HepG2 (cell line): ENCODE measurements at regions not wholly inside any gene's neighbourhood (a gene's known extent, or its start where the extent isn't known, plus 50 kb on each side); places are given as distances from the start of the nearest gene placed in this dataset.

Source experiments
- ATAC-seq: fragments of 200-7000 bp; cut with Tn5 transposase; 3 replicates; pipeline ENCODE4 v1.9.1; 2020; ENCODE audit warnings: mild to moderate bottlenecking, moderate library complexity
- BruUV-seq: library from RNA; stranded (reverse); fragments of 400-500 nt; replicated peaks from 2 replicates; lab custom pipeline; 2021; lab: Mats Ljungman, UMichigan
- CTCF ChIA-PET: fragments of 300-600 bp; formaldehyde crosslinking; extraction: SDS; loops from one replicate; lab custom pipeline; 2021; ENCODE audit warnings: low total read pairs, inconsistent platforms, low intra/inter-chr PET ratio; lab: Yijun Ruan, JAX
- POLR2A ChIA-PET: fragments of 350-600 bp; sonication (Branson Sonifier 250); formaldehyde crosslinking; loops from one replicate; lab custom pipeline; 2020; ENCODE audit warnings: antibody characterized with exemption, inconsistent platforms; lab: Yijun Ruan, JAX
- DNase-seq: peaks from one replicate; pipeline ENCODE4 v3.0.0-alpha.2; 2015; ENCODE audit warnings: low spot score
- FAIRE-seq: peaks from 3 replicates; lab custom pipeline; 2011; peaks lifted over from hg19 to GRCh38; lab: Jason Lieb, UNC
- H2AFZ ChIP-seq: one replicate; pipeline ENCODE4 v1.6.1; 2011; ENCODE audit warnings: low read length, inconsistent platforms
- H3K27ac ChIP-seq: fragments of 300-600 bp; 3 replicates; pipeline ENCODE4 v1.8.0; 2011; ENCODE audit warnings: mixed run types, mild to moderate bottlenecking, mixed read lengths, low read length, inconsistent platforms; ENCODE audit not compliant: insufficient read depth; ENCODE audit errors: extremely low read length
- H3K27me3 ChIP-seq, 2 experiments: fragments of 200-600 bp in 1 of 2; 2 replicates in 1 of 2; 3 replicates in 1 of 2; pipeline versions ENCODE4 v1.6.0 to v1.8.0; 2011; ENCODE audit warnings: low read length in 2 of 2, mild to moderate bottlenecking in 2 of 2, moderate library complexity in 2 of 2, inconsistent platforms in 1 of 2; ENCODE audit not compliant: insufficient read depth in 2 of 2, control insufficient read depth in 1 of 2
- H3K36me3 ChIP-seq, 2 experiments: fragments of 200-600 bp in 1 of 2; replicated peaks in 1 of 2; 2 replicates in 1 of 2; 3 replicates in 1 of 2; pipeline versions ENCODE4 v1.5.1 to v1.8.0; 2011; ENCODE audit warnings: low read length in 2 of 2, inconsistent platforms in 1 of 2; ENCODE audit not compliant: insufficient read depth in 2 of 2, control insufficient read depth in 1 of 2
- H3K4me1 ChIP-seq: 2 replicates; pipeline ENCODE4 v1.5.1; 2012; ENCODE audit warnings: low read length, inconsistent platforms; ENCODE audit not compliant: insufficient read depth
- H3K4me2 ChIP-seq: 2 replicates; pipeline ENCODE4 v1.6.0; 2011; ENCODE audit warnings: low read depth, low read length, inconsistent platforms
- H3K4me3 ChIP-seq, 3 experiments: fragments of 200-600 bp in 1 of 3; sonication (generic), shearing (Covaris generic) in 1 of 3; replicated peaks in 1 of 3; 2 replicates each; pipeline ENCODE4 v1.5.1; 2011 to 2016; ENCODE audit warnings: low read length in 3 of 3, inconsistent platforms in 2 of 3, low read depth in 2 of 3, mild to moderate bottlenecking in 2 of 3, control low read depth in 1 of 3, mixed read lengths in 1 of 3; ENCODE audit not compliant: insufficient read depth in 1 of 3
- H3K79me2 ChIP-seq: one replicate; pipeline ENCODE4 v1.6.1; 2011; ENCODE audit warnings: low read length, inconsistent platforms; ENCODE audit not compliant: insufficient read depth
- H3K9ac ChIP-seq: 2 replicates; pipeline ENCODE4 v1.6.0; 2011; ENCODE audit warnings: mild to moderate bottlenecking, low read depth, low read length, inconsistent platforms; ENCODE audit not compliant: insufficient read depth
- H3K9me3 ChIP-seq: 2 replicates; pipeline ENCODE4 v1.5.1; 2012; ENCODE audit warnings: mild to moderate bottlenecking, low read length
- H4K20me1 ChIP-seq: 2 replicates; pipeline ENCODE4 v1.6.0; 2011; ENCODE audit warnings: inconsistent platforms, mild to moderate bottlenecking, low read length, moderate library complexity; ENCODE audit not compliant: insufficient read depth
- AHDC1 ChIP-seq: sonication (generic); formaldehyde crosslinking; IDR thresholded peaks from 2 replicates; pipeline ENCODE4 v1.5.1; 2020; ENCODE audit warnings: mild to moderate bottlenecking, missing genetic modification reagents, borderline replicate concordance
- GZF1 ChIP-seq: sonication (generic); formaldehyde crosslinking; IDR thresholded peaks from 2 replicates; pipeline ENCODE4 v1.5.1; 2020; ENCODE audit warnings: mild to moderate bottlenecking, missing genetic modification reagents
- HHEX ChIP-seq: IDR thresholded peaks from 2 replicates; pipeline ENCODE4 v1.6.1; 2016; ENCODE audit warnings: control low read depth
- IRF2 ChIP-seq: IDR thresholded peaks from 2 replicates; pipeline ENCODE4 v1.6.1; 2018; ENCODE audit warnings: missing genetic modification reagents, missing compliant biosample characterization
- IRX3 ChIP-seq: sonication (generic); formaldehyde crosslinking; IDR thresholded peaks from 2 replicates; pipeline ENCODE4 v1.8.1; 2023; ENCODE audit warnings: mild to moderate bottlenecking, low read depth, missing genetic modification reagents, borderline replicate concordance
- NCOA1 ChIP-seq: sonication (generic); formaldehyde crosslinking; IDR thresholded peaks from 2 replicates; pipeline ENCODE4 v1.9.0; 2021; ENCODE audit warnings: missing genetic modification reagents
- SMAD9 ChIP-seq: sonication (generic); formaldehyde crosslinking; IDR thresholded peaks from 2 replicates; pipeline ENCODE4 v1.5.1; 2020; ENCODE audit warnings: mild to moderate bottlenecking, missing genetic modification reagents
- TAF15 ChIP-seq: fragments of 200-400 bp; formaldehyde crosslinking; IDR thresholded peaks from one replicate; pipeline ENCODE4 v1.6.1; 2018; ENCODE audit warnings: mild to moderate bottlenecking, low read depth, low read length; ENCODE audit not compliant: poor library complexity, severe bottlenecking
- TEAD3 ChIP-seq: optimal IDR thresholded peaks from 2 replicates; pipeline ENCODE3; 2016; ENCODE audit warnings: borderline replicate concordance
- ZBTB21 ChIP-seq: sonication (generic); formaldehyde crosslinking; IDR thresholded peaks from 2 replicates; pipeline ENCODE4 v1.4.0; 2020; ENCODE audit warnings: missing genetic modification reagents
- ZNF296 ChIP-seq: sonication (generic); formaldehyde crosslinking; conservative IDR thresholded peaks from 2 replicates; pipeline ENCODE4 v1.5.0; 2020; ENCODE audit warnings: mild to moderate bottlenecking, missing genetic modification reagents
- ZSCAN22 ChIP-seq: sonication (generic); formaldehyde crosslinking; IDR thresholded peaks from 2 replicates; pipeline ENCODE4 v1.4.0; 2020; ENCODE audit warnings: mild to moderate bottlenecking, missing genetic modification reagents
- WGBS: methylation state at CpG from one replicate; pipeline ENCODE4 v1.1.6; 2017; ENCODE audit warnings: low lambda C conversion rate; 5-methylcytosine and 5-hydroxymethylcytosine counted together
- in situ Hi-C: cut with HindIII; loops from 2 replicates; pipeline ENCODE4 v1.10.0; 2017; ENCODE audit warnings: low pct_unique_long_range_greater_than_20kb; ENCODE audit not compliant: extremely low pct_ligation_motif_present
- intact Hi-C: fragments of 100-400 bp; cut with micrococcal nuclease; formaldehyde crosslinking; loops from one replicate; pipeline ENCODE4 v1.10.0; 2022; ENCODE audit not compliant: unreplicated experiment
- TF ChIP-seq, protein P1 (sequence below): sonication (generic); formaldehyde crosslinking; IDR thresholded peaks from 2 replicates; pipeline ENCODE4 v1.5.0; 2020; ENCODE audit warnings: mild to moderate bottlenecking, missing genetic modification reagents, borderline replicate concordance

- Histone ChIP-seq H3K36me3 (no peaks in the 10 kb centered on the region), H3K4me1 (no peaks in the 10 kb centered on the region), H3K27me3 (no peaks in the 10 kb centered on the region; a peak in 1 of 5 replicates), H3K27ac (no peak overlapping the region), H2AFZ (no peak overlapping the region), H3K9ac (no peak overlapping the region), H3K4me2 (no peak overlapping the region), H4K20me1 (no peaks in the 10 kb centered on the region), H3K9me3 (peaks cover 10% of the 10 kb centered on the region), H3K79me2 (no peaks in the 10 kb centered on the region), H3K4me3 (no peak overlapping the region)
- ATAC-seq, result no peak
- FAIRE-seq, result no peak
- in situ Hi-C loops, result no loop called here
- no peak for DNase-seq
- no peak for TF ChIP-seq GZF1 (CRISPR knock-in tag)
- POLR2A ChIA-PET, result no interaction called here
- BruUV-seq, result no TSS peak
- CTCF ChIA-PET, result no interaction called here
- intact Hi-C loops, result no loop called here
Measured at GRCh38 chr7:92973293-92973731, 136.9 kb upstream of the CDK6 start.

- POLR2A ChIA-PET, result no interaction called here
- TF ChIP-seq ZSCAN22 (CRISPR knock-in tag) (no peak), HHEX (CRISPR knock-in tag) (no peak), SMAD9 (no peak), ZBTB21 (no peak), NCOA1 (no peak), IRX3 (no peak), AHDC1 (CRISPR knock-in tag) (no peak), IRF2 (no peak), ZNF296 (no peak), TAF15 (no peak), TEAD3 (CRISPR knock-in tag) (no peak)
- TF ChIP-seq, protein P1, sequence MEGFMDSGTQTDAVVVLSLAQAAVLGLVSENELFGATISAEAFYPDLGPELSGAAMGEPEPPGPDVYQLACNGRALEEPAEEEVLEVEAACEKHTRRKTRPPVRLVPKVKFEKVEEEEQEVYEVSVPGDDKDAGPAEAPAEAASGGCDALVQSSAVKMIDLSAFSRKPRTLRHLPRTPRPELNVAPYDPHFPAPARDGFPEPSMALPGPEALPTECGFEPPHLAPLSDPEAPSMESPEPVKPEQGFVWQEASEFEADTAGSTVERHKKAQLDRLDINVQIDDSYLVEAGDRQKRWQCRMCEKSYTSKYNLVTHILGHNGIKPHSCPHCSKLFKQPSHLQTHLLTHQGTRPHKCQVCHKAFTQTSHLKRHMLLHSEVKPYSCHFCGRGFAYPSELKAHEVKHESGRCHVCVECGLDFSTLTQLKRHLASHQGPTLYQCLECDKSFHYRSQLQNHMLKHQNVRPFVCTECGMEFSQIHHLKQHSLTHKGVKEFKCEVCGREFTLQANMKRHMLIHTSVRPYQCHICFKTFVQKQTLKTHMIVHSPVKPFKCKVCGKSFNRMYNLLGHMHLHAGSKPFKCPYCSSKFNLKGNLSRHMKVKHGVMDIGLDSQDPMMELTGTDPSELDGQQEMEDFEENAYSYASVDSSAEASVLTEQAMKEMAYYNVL (CRISPR knock-in tag), result no peak
Measured at GRCh38 chr7:92972441-92972840, 136.1 kb upstream of the CDK6 start.

More at GRCh38 chr7:92972441-92972840, 136.1 kb upstream of the CDK6 start:
- no peaks in the 10 kb centered on the region for H4K20me1 ChIP-seq
- CTCF ChIA-PET, result no interaction called here
- FAIRE-seq (no peak), ATAC-seq (no peak), DNase-seq (no peak)
- intact Hi-C loops (no loop called here), in situ Hi-C loops (no loop called here)
- BruUV-seq, result no TSS peak
- WGBS, result 2% methylated on average over 3 of the region's 3 CpGs
- peaks cover 10% of the 10 kb centered on the region for H3K9me3 ChIP-seq
- H2AFZ ChIP-seq, result no peak overlapping the region
- H3K27me3 ChIP-seq, result no peaks in the 10 kb centered on the region; a peak in 1 of 5 replicates
- H3K4me1 ChIP-seq, result no peaks in the 10 kb centered on the region
- H3K9ac ChIP-seq, result no peak overlapping the region
- H3K4me3 ChIP-seq, result no peak overlapping the region
- no peak overlapping the region for H3K27ac ChIP-seq
- no peaks in the 10 kb centered on the region for H3K79me2 ChIP-seq
- H3K36me3 ChIP-seq, result no peaks in the 10 kb centered on the region
- no peak overlapping the region for H3K4me2 ChIP-seq
